Superior temporal gyrus (tissue), 1 donor: ENCODE measurements at regions not wholly inside any gene's neighbourhood (a gene's known extent, or its start where the extent isn't known, plus 50 kb on each side); places are given as distances from the start of the nearest gene placed in this dataset.
"Not testable (repeated sequence)": the region's sequence is repeated elsewhere in the genome, so short reads cannot be mapped to it uniquely, and the experiment has no call there.

Experiments used
- DNase-seq: peaks from one replicate; pipeline ENCODE4 v3.0.0-alpha.2; 2016; ENCODE audit errors: extremely low spot score

DNA sequence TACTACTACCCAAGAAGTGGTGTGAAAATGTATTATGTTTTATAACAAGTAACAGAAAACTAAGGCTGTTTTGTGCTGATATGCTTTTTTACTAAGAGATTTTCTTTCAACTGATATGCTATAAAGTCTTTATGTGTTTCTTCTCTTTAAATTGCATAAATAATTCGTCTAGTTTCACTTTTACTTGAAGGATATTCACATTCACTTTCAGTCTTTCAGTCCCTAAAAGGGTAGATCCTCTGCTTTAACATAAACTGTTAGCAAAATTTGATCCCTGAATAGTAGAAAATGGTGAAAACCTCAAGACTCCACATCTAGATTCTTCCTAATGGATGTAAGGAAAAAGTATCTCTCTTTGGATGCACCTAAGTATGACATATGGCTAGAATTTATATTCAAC is 69.0 kb upstream of the FST start:
- DNase-seq, result no peak

- not testable (repeated sequence) for DNase-seq
Observed at GRCh38 chr5:53412499-53412898, 67.9 kb upstream of the FST start.

GRCh38 chr5:53416144-53416738 is 64.2 kb upstream of the FST start:
- DNase-seq, result no peak

DNA sequence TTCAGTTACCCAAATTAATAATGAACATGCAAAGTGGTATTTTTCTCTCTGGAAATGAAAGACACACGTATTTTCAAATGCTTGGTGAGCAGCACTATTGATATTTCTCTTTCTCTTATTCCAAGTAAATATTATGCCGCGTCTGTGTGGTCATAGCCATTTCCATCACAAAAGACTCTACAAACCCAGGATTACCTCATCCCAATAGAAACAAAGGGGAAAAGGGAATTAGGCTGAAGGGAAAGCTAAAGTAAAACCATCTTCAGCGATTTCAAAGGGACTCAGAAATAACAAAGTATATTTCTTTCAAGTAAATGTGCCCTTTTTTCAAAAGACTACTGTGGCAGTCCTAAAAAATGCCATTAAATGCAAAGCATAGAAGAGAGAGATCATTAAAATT is 62.0 kb upstream of the FST start:
- no peak for DNase-seq

DNA sequence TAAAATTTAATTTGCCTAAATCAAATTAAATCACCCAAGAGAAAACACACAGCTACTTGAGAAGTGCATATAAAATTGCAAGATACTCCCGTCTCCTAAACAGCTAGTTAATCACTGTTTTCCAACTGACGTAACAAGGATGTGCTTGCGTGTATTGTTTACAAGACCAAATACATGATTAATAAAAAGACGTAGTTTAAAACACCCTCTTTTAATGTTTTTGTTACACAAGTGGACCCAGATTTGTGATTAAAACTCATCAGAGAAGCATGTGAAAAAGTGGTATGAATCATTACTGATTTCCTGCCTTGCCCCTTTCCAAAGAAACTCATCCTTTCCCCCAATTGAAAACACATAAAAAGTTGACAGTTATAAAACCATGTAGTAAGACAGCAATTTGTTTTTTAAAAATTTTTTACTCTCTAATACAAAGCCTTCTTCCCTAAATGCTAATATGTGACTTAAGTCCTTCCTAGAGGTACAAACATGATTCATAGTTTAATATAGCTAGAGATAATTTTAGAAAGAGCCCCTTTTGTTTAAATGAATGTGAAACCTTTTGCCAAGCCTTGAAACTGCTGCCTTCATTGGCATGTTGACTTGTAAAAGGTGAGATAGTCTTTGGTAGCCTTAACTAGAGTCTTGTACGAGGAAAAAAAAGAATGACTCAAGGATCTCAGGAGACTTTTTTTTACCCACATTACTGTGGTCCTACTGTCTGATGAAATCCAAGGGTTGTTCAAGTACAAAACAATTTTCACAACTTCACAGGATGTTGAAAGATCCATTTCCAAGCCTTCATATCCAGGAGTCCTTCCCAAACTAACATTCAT is 61.4 kb upstream of the FST start:
- no peak for DNase-seq

DNA sequence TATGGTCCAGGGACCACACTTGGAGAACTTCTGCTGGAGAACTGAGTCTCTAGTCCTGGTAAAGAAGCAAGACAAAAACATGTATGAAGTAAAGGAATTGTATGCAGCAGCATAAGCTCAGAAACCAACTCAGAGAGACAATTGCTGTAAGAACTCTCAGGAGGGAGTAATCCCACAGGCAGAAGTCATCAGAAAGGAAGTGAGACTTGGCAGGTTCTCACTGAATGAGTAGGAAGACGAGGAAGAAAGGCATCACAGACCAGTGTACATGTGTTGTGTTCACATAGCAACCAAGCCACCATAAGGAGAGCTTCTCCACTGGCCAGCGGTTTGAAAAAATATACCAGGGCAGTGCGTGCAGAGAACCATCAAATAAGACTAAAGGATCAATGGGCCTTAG is 57.9 kb upstream of the FST start:
- no peak for DNase-seq

DNA sequence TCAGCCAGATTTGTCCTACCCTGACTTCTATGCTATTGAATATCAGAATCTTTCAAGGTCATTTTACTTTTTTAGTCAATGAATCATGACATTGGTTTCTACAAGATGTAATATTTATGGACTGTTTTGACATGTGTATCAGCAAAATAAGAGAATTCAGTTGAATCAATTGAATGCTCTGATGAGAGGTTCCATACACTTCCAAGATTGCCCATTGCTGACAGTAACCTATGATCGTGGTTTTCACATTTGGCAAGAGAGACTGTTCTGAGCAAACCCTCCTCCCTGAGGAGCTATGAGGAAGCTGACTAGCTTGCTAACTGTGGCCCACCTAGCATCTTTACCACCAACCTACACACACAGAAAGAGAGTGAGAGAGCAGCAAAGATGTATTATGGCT is 56.7 kb upstream of the FST start:
- DNase-seq, result no peak

GRCh38 chr5:53424686-53425615 is 55.5 kb upstream of the FST start:
- no peak for DNase-seq

DNA sequence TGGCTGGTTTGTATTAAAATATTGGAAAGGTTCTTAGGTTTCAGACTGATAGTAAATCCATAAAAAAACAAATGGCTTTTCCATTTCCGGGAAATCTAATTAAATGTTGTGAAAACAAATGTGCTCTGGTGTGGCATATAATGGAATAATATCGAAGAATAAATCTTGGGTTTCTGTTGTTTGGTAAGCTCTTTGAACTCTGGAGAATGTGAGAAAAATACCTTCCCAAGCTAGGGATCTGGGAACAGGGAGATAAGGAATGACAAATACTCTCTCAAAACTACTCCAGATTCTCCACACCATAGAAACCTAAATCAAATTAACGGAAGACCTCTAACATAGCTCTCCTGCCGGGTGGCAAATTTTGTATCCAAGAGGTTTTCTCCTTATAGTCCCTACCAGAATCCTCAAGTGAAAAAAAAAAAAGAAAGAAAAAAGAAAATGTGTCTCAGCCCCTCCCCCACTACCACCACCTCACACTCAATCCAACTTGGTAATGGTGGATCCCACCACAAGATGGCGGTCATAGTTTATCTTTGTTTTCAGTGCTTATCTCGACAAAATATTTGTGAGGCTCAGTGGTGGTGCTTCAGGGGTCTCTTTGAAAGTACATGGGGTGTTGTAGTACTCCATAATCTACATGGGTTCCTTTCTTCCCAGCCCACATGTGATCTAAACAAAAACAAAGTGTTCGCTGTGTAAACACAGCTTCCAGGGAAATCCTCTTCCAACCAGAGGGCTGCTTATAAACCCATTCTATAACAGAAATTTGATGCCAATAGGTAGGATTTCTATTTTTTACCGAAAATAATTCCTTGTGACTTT is 54.5 kb upstream of the FST start:
- DNase-seq, result peak; percentile 30

- DNase-seq, result no peak
Observed at GRCh38 chr5:53426512-53426830, 54.0 kb upstream of the FST start.

DNA sequence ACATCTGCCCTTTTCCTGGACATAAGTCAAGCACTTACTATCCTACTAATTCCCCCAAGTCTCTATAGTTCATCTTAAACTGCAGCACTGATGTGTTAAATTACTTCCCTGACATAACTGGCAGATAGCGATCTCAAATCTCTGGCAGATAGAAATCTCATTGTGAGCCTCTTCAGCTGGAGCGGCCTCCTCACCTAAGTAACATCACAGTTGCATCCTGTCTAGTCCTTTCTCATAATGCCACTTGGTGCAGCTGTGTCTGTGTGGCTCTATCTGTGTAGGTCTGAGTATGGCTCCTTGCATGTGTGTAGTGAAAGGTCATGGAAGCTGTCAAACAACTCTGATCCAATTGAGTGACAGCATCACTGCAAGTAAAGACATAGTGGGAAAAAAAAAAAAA is 53.6 kb upstream of the FST start:
- no peak for DNase-seq

DNA sequence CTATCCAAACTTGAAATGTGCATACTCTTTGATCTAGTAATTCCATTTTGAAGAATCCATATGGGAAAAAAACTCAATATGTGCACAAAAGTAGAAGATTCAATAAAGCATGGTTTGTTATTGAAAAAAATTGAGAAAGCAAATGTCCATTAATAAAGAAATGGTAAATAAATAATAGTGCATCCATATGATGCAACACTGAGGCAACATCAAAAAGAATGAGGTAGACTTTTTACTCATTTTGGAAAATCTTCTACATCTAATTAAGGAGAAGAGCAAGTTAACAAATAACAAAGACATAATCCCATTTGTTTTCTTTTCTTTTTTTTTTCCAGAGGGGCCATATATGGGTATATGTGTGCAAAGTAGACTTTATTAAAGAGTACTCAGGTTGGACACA is 52.5 kb upstream of the FST start:
- DNase-seq, result no peak

- no peak for DNase-seq
Observed at GRCh38 chr5:53429706-53430105, 50.7 kb upstream of the FST start.

- DNase-seq, result peak; percentile 23
Observed at GRCh38 chr5:53430618-53431252, 49.7 kb upstream of the FST start.
